Fibroblast of lung (primary cell): ENCODE measurements at regions not wholly inside any gene's neighbourhood (a gene's known extent, or its start where the extent isn't known, plus 50 kb on each side); places are given as distances from the start of the nearest gene placed in this dataset.

Experiments
- EZH2 ChIP-seq: IDR thresholded peaks from 2 replicates; pipeline ENCODE4 v1.5.1; 2012; ENCODE audit warnings: low read length, control low read depth, mild to moderate bottlenecking; ENCODE audit errors: missing control alignments
- TF ChIP-seq, protein P1 (sequence below), 2 donors: IDR thresholded peaks in 1 of 2; conservative IDR thresholded peaks in 1 of 2; 1 replicate in 1 of 2; 2 replicates in 1 of 2; pipeline ENCODE4 v1.5.1; 2011 to 2012; ENCODE audit warnings: low read length in 2 of 2, control low read depth in 1 of 2, inconsistent platforms in 1 of 2, low read depth in 1 of 2, mild to moderate bottlenecking in 1 of 2

DNA sequence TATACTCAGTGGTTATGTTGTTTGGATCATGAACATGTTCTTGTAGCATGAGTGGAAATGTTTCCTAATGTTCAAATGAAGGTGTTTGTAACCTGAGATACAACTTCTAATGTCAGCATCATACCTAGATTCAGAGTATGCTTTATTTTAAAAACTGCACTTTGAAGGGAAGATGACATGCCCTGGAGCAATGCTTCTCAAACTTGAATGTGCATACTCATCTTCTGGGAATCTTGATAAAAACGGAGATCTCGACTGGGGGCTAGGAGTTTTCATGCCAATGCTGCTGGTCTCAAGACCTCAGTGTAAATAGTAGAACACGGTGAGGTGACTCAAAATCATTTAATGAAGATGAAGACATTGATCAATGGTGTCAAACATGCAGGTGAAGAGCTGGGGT lies 440.0 kb upstream of the NOX3 start:
- TF ChIP-seq, protein P1, sequence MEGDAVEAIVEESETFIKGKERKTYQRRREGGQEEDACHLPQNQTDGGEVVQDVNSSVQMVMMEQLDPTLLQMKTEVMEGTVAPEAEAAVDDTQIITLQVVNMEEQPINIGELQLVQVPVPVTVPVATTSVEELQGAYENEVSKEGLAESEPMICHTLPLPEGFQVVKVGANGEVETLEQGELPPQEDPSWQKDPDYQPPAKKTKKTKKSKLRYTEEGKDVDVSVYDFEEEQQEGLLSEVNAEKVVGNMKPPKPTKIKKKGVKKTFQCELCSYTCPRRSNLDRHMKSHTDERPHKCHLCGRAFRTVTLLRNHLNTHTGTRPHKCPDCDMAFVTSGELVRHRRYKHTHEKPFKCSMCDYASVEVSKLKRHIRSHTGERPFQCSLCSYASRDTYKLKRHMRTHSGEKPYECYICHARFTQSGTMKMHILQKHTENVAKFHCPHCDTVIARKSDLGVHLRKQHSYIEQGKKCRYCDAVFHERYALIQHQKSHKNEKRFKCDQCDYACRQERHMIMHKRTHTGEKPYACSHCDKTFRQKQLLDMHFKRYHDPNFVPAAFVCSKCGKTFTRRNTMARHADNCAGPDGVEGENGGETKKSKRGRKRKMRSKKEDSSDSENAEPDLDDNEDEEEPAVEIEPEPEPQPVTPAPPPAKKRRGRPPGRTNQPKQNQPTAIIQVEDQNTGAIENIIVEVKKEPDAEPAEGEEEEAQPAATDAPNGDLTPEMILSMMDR (conservative IDR thresholded peaks at IDR 0.05 in 1 of 2, IDR thresholded peaks at IDR 0.05 in 1 of 2; ENCODE audit: low read depth in 1 of 2, low read length in 2 of 2): no peak
- TF ChIP-seq EZH2: no peak
